ENCODE measurements at regions not wholly inside any gene's neighbourhood (a gene's known extent, or its start where the extent isn't known, plus 50 kb on each side); places are given as distances from the start of the nearest gene placed in this dataset.

- DNase-seq (ENCODE audit: low spot score), result no peak
These were observed 444.9 kb upstream of the B3GALT2 start for GRCh38 chr1:193631306-193631705.

DNA sequence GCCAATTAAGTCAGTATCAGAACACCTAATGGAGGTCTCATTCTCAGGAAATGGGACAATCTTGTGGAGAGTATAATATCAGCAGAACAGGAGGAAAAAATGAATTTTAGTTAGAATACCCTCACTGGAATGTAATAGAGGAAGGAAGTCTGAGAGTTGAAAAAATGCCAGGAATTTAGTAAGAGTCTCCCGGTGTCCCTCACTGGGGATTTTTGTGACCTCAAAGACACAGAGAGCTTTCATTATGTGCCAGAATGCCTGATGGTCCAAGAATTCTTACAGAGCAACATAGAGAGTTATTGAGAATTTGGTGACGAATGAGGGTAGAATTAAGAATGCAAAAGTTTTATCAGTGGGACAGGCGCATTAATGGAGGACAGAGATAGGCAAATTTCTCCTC, 443.5 kb upstream of the B3GALT2 start:
- DNase-seq (ENCODE audit: low spot score), result no peak

- no peak for DNase-seq (ENCODE audit: low spot score)
These were observed 440.3 kb upstream of the B3GALT2 start for GRCh38 chr1:193626695-193627094.

DNA sequence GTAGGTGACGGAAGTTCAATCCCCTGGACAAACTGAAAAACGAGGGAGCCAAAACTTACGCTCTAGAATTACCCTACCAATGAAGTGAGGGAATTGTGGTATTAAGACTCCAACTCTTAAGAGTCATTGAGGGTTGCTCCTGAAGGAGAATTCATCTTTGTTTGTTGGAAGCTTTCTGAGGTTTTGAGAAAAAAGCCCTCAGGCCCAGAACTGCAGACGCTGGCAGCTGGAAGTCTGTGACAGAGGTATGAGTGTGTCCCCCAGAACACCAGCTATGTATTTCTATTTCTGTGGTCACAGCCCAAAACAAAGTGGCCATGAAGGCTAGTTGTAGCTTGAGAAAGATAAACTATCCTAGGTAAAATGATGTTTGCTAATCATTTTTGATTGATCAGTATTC, 438.8 kb upstream of the B3GALT2 start:
- no peak for DNase-seq (ENCODE audit: low spot score)

DNA sequence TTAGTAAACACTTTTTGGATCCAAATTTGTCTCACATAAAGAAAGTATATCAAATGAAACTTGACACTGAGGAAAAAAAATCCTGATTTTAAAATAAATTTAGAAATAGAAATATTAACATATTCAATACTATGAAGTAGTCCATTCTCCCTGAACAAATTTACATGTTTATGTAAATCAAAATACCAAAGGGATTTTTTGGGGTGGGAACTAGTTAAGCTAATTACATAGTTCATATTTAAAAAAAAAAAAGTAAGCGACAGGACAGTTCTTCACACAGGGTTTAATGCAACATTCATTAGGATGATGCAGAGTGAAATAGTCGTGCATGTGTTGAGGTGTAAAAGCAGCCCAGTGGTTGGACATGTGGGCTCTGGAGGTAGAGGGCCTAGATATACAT, 433.5 kb upstream of the B3GALT2 start:
- DNase-seq (ENCODE audit: low spot score), result no peak

DNA sequence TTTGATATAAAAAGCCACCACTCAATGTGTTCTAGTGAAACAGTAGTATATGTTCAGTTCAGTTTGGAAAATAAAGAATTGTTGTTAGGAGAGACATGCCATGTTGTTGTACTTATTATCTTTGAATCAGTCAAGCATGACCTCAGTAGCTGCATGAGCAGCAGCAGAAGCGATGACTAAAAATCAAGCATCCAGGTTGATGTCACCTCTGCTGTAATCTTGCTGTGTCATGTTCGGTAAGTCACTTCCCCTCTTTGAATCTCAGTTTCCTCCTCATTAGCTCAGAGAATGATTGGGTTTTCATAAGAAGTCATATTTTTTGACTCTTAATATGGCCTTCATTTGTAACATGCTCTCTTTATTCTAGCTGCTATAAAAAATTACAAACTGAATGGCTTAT, 428.4 kb upstream of the B3GALT2 start:
- no peak for DNase-seq (ENCODE audit: low spot score)

DNA sequence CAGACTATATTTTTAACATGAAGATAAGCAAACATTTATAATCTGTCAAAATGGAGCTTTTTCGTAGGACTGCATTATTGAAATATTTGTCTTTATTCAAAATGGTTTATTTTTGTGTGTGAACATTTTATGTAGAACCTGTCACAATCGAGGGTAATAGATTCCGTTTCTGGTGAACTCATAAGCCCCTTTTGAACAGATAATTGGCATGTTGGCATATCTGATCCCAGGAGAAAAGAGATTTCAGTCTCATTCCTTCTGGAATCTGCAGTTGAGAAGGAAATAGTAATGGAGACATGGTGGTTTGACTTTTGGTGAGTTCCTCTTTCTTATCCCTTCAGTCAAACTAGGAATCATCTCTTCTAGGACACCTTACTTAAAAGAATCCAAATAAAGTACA, 427.9 kb upstream of the B3GALT2 start:
- DNase-seq (ENCODE audit: low spot score), result no peak

DNA sequence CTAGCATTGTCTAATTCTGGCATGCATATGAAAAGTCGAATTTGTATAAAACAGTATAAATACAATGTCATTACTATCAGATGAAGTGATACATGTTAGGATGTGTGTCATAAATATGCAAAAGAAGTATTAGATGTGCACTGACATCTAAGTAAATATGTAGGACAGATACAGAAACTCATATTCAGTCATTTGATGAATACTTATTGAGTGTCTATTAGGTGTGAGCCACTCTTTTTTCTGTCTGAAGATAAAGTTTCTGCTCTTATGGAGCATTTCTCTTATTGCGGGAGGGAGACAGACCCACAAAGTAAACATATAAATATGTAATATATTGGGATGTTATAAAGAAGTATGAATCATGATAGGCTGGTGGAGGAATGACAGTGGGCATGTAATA, 426.6 kb upstream of the B3GALT2 start:
- DNase-seq (ENCODE audit: low spot score), result no peak

DNA sequence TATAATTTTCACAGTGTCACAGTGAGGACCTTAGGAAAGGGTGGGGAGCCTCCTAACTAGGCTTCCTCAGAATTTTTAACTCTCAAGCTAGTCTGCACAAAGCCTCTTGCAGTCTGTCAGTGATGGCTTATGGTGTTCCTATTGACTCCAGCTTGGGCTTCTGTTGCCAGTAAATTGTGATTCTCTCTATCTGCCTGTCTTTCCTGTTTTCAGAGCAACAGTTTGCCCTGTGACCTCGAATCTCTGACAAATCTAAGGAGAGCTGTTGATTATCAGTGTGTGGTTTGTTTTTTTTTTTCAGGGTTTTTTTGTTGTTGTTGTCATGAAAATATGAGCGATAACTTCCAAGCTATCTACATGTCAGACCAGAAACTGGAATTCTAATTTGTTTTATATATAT, 423.2 kb upstream of the B3GALT2 start:
- no peak for DNase-seq (ENCODE audit: low spot score)

DNA sequence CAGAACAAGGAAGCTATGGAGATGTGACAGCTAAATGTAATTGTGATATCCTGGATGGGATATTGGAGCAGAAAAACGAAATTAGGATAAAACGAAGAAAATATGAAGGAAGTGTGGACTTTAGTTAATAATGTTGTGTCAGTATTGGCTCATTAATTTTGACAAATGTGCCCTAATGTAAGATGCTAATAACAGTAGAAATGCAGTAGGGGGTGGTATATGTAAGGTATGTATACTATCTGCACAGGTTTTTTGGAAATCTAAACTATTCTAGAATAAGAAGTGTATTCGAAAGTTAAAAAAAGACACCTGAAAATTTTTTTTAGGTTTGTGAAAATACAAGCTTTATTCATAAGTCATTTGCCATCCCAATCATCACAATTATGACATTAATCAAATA, 421.4 kb upstream of the B3GALT2 start:
- no peak for DNase-seq (ENCODE audit: low spot score)

GRCh38 chr1:193606035-193606434, 419.6 kb upstream of the B3GALT2 start:
- DNase-seq (ENCODE audit: low spot score), result no peak

DNA sequence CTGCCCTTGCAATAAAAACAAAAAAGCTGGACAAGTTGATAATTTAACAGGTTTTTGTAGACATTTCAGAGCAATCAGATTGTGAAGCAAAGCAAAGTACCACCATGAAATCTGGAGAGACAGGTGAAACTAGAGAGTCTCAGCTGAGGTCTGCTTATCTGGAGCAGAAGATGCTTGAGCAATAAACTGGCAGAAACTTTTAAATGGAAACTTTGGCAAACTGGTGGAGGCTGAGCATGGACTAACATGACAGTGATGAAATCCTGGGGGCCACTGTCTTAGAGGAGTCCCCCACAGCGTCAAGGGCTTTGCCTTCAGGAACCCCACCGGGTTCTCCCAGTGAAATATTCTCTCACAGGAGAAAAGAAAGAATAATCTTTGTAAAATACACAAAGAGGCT, 416.3 kb upstream of the B3GALT2 start:
- DNase-seq (ENCODE audit: low spot score), result no peak

DNA sequence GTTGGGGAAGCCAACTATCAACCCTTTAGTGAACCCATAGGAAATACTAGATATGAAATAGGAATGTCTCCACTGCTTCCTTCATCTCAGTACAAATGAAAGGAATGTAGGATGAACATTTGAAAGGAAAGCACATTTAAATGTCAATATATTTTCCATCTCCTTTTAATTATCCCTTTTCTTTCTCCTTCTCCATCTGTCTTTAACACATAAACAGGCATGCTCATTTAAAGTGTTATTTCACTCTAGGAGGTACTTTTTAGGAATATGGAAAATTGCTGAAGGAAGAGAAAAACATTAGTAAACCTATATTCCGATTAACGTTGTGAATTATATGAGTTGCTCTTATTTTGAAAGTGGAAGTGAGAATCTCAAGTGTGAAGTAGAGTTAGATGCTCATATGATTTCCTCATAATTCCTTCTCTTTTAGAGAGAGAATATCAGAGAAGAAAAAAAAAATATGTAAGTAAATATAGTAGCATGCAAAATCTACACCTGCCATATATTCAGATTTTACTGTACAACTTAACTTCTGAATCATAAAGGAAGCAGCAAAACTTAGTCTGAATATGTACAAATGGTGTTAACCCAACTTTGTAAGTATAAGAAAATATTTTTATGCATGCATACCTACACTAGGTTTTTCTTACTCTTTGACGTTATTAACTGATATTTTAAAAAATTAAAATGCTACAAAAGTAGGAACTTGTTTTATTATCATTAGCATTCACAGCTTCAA, 406.9 kb upstream of the B3GALT2 start:
- no peak for DNase-seq (ENCODE audit: low spot score)

DNA sequence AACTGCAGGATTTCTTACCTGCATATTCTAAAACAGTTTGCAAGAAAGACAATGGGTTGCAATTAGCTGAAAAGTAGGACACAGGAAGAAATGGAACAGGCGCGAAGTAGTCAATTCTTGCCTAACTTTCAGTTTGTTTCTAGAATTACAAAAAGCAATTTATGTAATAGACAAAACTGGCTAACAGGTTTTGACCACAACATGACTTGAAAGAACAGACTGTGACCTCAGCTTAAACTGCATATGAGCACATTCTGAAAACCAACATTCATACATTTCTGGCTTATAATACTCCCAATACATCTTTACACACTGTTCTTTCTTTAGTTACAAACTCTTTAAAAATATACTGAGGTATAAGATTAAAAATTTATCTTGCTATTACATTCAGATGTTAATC, 405.9 kb upstream of the B3GALT2 start:
- no peak for DNase-seq (ENCODE audit: low spot score)

- no peak for DNase-seq (ENCODE audit: low spot score)
These were observed 403.7 kb upstream of the B3GALT2 start for GRCh38 chr1:193590102-193590501.

- DNase-seq (ENCODE audit: low spot score), result no peak
These were observed 403.2 kb upstream of the B3GALT2 start for GRCh38 chr1:193589597-193590040.

- no peak for DNase-seq (ENCODE audit: low spot score)
These were observed 402.1 kb upstream of the B3GALT2 start for GRCh38 chr1:193588311-193589082.

GRCh38 chr1:193584731-193585239, 398.4 kb upstream of the B3GALT2 start:
- no peak for DNase-seq (ENCODE audit: low spot score)

DNA sequence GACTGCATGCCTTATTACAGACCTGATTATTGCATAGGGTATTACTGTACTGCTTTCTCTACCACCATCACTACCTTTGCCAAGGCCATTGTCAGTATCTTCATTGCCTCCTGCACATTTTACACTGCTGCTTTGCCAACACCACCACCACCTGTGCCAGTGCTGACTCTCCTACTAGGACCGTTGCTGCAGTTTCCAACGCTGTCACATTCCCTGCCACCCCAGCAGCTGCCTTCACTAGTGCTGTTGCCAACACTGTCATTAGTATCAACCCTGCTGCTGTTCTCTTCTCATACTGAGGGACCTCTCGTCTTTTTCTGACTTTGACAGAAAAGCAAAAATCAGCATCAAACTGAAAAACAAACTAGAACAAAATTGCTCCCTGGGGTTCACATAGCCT, 394.9 kb upstream of the B3GALT2 start:
- no peak for DNase-seq (ENCODE audit: low spot score)

DNA sequence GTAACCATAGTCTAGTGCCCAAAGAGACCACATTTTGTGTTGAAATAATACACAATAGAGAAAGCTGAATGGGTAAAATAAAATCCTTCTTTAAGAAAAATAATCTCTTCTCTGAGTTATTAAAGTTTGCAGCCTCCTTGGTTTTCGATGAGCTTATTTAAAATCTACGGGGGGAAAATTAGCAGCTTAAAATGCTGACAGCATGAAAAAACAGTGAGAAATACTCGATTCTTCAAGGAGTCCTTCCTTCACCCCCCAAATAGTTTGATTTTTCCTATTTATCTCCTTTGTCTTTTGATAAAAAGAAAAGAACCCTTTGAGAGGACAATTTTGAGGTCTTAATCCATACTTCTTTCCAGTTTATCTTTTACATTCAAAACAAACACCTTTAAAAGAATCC, 394.0 kb upstream of the B3GALT2 start:
- no peak for DNase-seq (ENCODE audit: low spot score)

GRCh38 chr1:193579323-193579722, 392.9 kb upstream of the B3GALT2 start:
- DNase-seq (ENCODE audit: low spot score), result no peak

GRCh38 chr1:193574913-193575312, 388.5 kb upstream of the B3GALT2 start:
- no peak for DNase-seq (ENCODE audit: low spot score)

- DNase-seq (ENCODE audit: low spot score), result no peak
These were observed 383.5 kb upstream of the B3GALT2 start for GRCh38 chr1:193569983-193570269.

Measured in SK-N-DZ (cell line).